ENCODE measurements at regions not wholly inside any gene's neighbourhood (a gene's known extent, or its start where the extent isn't known, plus 50 kb on each side); places are given as distances from the start of the nearest gene placed in this dataset.

DNA sequence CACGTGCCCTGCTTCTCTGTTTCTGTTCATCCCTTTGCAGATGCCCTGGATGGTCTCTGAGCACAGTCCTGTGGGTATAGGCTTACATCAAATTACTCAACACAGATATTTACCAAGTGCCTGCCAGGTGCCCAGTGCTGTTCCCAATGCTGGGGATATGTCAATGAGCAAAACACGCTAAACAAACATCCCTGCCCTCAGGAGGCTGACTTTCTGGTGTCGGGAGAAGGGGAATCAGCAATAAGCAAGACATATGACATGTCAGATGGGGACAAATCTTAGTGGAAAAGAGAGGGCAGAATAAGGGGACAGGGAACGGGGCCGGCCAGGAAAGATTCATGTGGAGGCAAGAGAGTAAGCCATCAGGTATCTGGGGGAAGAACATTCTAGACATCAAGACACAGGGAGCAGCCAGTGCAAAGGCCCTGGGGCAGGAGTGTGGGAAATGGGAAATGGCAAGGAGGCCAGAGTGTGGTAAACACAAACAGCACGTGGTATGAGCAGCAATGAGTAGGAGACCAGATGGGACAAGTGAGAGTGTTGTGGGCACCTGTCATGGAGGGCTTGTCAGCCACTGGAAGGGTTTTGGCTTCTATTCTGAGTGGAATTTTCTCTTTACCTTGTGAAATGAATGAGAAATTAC is 160.2 kb upstream of the KAZN start:
- TF ChIP-seq, protein P1, sequence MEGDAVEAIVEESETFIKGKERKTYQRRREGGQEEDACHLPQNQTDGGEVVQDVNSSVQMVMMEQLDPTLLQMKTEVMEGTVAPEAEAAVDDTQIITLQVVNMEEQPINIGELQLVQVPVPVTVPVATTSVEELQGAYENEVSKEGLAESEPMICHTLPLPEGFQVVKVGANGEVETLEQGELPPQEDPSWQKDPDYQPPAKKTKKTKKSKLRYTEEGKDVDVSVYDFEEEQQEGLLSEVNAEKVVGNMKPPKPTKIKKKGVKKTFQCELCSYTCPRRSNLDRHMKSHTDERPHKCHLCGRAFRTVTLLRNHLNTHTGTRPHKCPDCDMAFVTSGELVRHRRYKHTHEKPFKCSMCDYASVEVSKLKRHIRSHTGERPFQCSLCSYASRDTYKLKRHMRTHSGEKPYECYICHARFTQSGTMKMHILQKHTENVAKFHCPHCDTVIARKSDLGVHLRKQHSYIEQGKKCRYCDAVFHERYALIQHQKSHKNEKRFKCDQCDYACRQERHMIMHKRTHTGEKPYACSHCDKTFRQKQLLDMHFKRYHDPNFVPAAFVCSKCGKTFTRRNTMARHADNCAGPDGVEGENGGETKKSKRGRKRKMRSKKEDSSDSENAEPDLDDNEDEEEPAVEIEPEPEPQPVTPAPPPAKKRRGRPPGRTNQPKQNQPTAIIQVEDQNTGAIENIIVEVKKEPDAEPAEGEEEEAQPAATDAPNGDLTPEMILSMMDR (IDR thresholded peaks at IDR 0.05; ENCODE audit: insufficient read depth, low read length, poor library complexity, severe bottlenecking), result no peak
- Histone ChIP-seq H3K4me3 (replicated peaks; ENCODE audit: low read depth, low read length) (no peak overlapping the region), H3K36me3 (ENCODE audit: control insufficient read depth, insufficient read depth, low read length) (no peaks in the 10 kb centered on the region), H3K27me3 (replicated peaks; ENCODE audit: control insufficient read depth, insufficient read depth, low read length) (no peaks in the 10 kb centered on the region; the same call in 1 of the 2 replicates)
- DNase-seq (ENCODE audit: extremely low read depth, insufficient read length), result no peak

DNA sequence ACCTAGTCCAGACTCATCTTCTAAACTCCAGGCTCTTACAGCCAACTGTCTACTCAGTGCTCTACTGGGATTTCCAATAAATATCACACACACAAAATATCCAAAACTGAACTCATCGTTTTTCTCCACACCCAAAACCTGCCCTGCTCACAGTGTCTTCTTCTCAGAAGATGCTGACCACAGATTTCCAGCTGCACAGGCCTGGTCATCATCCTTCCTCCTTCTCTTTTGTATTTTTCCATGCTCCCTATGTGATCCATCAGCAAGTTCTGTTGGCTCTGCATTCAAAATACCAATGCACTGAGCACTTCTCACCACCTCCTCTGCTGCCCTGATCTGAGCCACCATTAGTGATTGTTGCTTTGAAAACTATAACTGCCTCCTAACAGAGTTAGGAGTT is 159.5 kb upstream of the KAZN start:
- TF ChIP-seq, protein P1 (IDR thresholded peaks at IDR 0.05; ENCODE audit: insufficient read depth, low read length, poor library complexity, severe bottlenecking), result no peak
- H3K4me3 ChIP-seq (replicated peaks; ENCODE audit: low read depth, low read length), result no peak overlapping the region
- no peak for DNase-seq (ENCODE audit: extremely low read depth, insufficient read length)
- H3K27me3 ChIP-seq (replicated peaks; ENCODE audit: control insufficient read depth, insufficient read depth, low read length), result no peaks in the 10 kb centered on the region; the same call in 1 of the 2 replicates
- no peaks in the 10 kb centered on the region for H3K36me3 ChIP-seq (ENCODE audit: control insufficient read depth, insufficient read depth, low read length)

DNA sequence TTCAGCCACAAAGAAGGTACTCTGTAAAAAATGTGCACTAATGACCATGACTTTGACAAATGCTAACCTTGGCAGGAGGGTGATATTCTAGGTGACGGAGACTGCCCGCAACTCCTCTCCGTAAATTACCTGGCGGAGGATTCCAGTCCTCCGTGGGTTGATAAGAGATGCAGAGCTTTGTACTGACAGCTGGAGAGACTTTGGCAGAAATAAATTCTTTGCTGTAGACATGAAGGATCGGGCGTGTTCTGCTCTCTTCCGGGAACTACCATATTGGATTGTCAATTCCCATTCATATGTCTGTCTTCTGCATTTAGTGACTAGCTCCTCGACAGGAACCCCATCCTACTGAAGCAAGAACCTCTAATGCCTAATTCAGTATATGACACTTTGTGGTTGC is 158.3 kb upstream of the KAZN start:
- no peak for DNase-seq (ENCODE audit: extremely low read depth, insufficient read length)
- Histone ChIP-seq H3K4me3 (replicated peaks; ENCODE audit: low read depth, low read length) (no peak overlapping the region), H3K27me3 (replicated peaks; ENCODE audit: control insufficient read depth, insufficient read depth, low read length) (no peaks in the 10 kb centered on the region; the same call in 1 of the 2 replicates), H3K36me3 (ENCODE audit: control insufficient read depth, insufficient read depth, low read length) (no peaks in the 10 kb centered on the region)
- TF ChIP-seq, protein P1 (IDR thresholded peaks at IDR 0.05; ENCODE audit: insufficient read depth, low read length, poor library complexity, severe bottlenecking), result no peak

DNA sequence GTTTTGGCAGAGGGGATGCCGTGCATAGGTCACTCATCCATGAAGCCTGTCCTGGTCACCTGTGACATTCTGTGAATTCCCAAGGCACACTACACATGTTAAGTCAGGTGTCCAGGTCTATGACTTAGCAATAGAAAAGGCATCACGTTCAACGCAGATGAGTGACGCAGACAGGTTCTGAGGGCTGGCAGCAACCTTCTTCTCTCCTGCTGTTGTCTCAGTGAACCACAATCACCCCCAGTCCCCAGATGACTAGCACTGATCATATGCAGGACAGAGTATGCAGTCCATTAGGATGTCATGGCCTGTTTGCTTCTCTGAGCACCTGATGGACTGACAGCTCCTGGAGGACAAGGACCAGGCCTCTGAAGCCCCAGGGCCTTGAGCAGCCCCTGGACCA is 157.8 kb upstream of the KAZN start:
- no peaks in the 10 kb centered on the region; the same call in none of the 2 replicates for H3K27me3 ChIP-seq (replicated peaks; ENCODE audit: control insufficient read depth, insufficient read depth, low read length)

DNA sequence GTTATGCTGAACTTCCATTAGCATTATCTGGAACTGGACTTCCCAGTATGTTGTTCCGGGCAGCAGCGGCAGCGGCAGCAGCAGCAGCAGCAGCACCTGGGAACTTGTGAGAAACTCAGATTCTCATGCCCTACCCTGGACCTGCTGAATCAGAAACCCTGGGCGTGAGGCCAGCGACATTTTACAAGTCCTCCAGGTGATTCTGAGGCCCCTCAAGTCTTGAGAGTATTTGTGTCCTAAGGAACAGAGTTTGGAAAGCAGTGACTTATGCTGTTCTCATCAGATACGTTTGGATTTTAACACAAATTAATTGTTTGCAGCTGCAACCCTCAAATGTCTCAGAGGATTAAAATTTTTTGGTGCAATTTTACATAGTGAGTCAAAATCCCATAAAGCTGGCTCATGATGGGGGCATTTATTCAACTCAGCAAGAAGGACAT is 157.2 kb upstream of the KAZN start:
- no peak for DNase-seq (ENCODE audit: extremely low read depth, insufficient read length)
- H3K4me3 ChIP-seq (replicated peaks; ENCODE audit: low read depth, low read length), result no peak overlapping the region
- no peaks in the 10 kb centered on the region for H3K36me3 ChIP-seq (ENCODE audit: control insufficient read depth, insufficient read depth, low read length)
- H3K27me3 ChIP-seq (replicated peaks; ENCODE audit: control insufficient read depth, insufficient read depth, low read length), result no peaks in the 10 kb centered on the region; the same call in none of the 2 replicates
- TF ChIP-seq, protein P1 (IDR thresholded peaks at IDR 0.05; ENCODE audit: insufficient read depth, low read length, poor library complexity, severe bottlenecking), result no peak

More for the DNA sequence above, 157.8 kb upstream of the KAZN start:
- Histone ChIP-seq H3K4me3 (replicated peaks; ENCODE audit: low read depth, low read length) (no peak overlapping the region), H3K36me3 (ENCODE audit: control insufficient read depth, insufficient read depth, low read length) (no peaks in the 10 kb centered on the region)
- DNase-seq (ENCODE audit: extremely low read depth, insufficient read length), result no peak
- TF ChIP-seq, protein P1 (IDR thresholded peaks at IDR 0.05; ENCODE audit: insufficient read depth, low read length, poor library complexity, severe bottlenecking), result no peak
